ENCODE measurements at regions not wholly inside any gene's neighbourhood (a gene's known extent, or its start where the extent isn't known, plus 50 kb on each side); places are given as distances from the start of the nearest gene placed in this dataset.

DNA sequence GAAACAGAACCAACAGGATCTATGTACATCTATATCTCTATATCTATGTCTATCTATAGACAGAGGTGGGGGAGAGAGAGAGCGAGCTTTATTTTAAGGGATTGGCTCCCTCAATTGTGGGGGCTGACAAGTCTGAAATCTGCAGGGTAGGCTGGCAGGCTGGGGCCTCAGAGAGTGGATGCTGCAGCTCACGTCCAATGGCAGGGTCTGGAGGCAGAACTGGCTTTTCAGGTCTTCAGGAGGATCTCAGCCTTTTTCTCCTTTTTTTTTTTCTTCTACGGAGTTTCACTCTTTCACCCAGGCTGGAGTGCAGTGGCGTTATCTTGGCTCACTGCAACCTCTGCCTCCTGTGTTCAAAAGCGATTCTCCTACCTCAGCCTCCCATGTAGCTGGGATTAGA is 77.2 kb downstream of the ARL4C start:
- TF ChIP-seq, protein P1, sequence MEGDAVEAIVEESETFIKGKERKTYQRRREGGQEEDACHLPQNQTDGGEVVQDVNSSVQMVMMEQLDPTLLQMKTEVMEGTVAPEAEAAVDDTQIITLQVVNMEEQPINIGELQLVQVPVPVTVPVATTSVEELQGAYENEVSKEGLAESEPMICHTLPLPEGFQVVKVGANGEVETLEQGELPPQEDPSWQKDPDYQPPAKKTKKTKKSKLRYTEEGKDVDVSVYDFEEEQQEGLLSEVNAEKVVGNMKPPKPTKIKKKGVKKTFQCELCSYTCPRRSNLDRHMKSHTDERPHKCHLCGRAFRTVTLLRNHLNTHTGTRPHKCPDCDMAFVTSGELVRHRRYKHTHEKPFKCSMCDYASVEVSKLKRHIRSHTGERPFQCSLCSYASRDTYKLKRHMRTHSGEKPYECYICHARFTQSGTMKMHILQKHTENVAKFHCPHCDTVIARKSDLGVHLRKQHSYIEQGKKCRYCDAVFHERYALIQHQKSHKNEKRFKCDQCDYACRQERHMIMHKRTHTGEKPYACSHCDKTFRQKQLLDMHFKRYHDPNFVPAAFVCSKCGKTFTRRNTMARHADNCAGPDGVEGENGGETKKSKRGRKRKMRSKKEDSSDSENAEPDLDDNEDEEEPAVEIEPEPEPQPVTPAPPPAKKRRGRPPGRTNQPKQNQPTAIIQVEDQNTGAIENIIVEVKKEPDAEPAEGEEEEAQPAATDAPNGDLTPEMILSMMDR (IDR thresholded peaks at IDR 0.05; ENCODE audit: insufficient read depth, low read length): no peak
- TF ChIP-seq, protein P2, sequence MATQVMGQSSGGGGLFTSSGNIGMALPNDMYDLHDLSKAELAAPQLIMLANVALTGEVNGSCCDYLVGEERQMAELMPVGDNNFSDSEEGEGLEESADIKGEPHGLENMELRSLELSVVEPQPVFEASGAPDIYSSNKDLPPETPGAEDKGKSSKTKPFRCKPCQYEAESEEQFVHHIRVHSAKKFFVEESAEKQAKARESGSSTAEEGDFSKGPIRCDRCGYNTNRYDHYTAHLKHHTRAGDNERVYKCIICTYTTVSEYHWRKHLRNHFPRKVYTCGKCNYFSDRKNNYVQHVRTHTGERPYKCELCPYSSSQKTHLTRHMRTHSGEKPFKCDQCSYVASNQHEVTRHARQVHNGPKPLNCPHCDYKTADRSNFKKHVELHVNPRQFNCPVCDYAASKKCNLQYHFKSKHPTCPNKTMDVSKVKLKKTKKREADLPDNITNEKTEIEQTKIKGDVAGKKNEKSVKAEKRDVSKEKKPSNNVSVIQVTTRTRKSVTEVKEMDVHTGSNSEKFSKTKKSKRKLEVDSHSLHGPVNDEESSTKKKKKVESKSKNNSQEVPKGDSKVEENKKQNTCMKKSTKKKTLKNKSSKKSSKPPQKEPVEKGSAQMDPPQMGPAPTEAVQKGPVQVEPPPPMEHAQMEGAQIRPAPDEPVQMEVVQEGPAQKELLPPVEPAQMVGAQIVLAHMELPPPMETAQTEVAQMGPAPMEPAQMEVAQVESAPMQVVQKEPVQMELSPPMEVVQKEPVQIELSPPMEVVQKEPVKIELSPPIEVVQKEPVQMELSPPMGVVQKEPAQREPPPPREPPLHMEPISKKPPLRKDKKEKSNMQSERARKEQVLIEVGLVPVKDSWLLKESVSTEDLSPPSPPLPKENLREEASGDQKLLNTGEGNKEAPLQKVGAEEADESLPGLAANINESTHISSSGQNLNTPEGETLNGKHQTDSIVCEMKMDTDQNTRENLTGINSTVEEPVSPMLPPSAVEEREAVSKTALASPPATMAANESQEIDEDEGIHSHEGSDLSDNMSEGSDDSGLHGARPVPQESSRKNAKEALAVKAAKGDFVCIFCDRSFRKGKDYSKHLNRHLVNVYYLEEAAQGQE (IDR thresholded peaks at IDR 0.05; ENCODE audit: insufficient replicate concordance, low read depth): no peak
- TF ChIP-seq POLR2AphosphoS5 (IDR thresholded peaks at IDR 0.05; ENCODE audit: low read depth) (no peak), GABPA (IDR thresholded peaks at IDR 0.05; ENCODE audit: low read depth) (no peak)
